NT2/D1 (cell line): ENCODE measurements at regions not wholly inside any gene's neighbourhood (a gene's known extent, or its start where the extent isn't known, plus 50 kb on each side); places are given as distances from the start of the nearest gene placed in this dataset.

Experiments used
- DNase-seq: peaks from one replicate; pipeline ENCODE4 v3.0.0-alpha.2; 2011; ENCODE audit warnings: low read depth, low spot score
- H3K27me3 ChIP-seq: 2 replicates; pipeline ENCODE4 v1.6.0; 2011; ENCODE audit warnings: mild to moderate bottlenecking; ENCODE audit not compliant: insufficient read length, insufficient read depth
- H3K36me3 ChIP-seq: 2 replicates; pipeline ENCODE4 v1.6.1; 2011; ENCODE audit warnings: mild to moderate bottlenecking, low read length, mixed read lengths; ENCODE audit not compliant: insufficient read depth, insufficient read length
- H3K4me1 ChIP-seq: 2 replicates; pipeline ENCODE4 v1.5.1; 2011; ENCODE audit not compliant: insufficient read depth, insufficient read length
- H3K4me3 ChIP-seq: 2 replicates; pipeline ENCODE4 v1.5.1; 2011; ENCODE audit warnings: low read depth; ENCODE audit not compliant: insufficient read length
- H3K9ac ChIP-seq: 2 replicates; pipeline ENCODE4 v1.6.0; 2011; ENCODE audit warnings: low read depth; ENCODE audit not compliant: insufficient read length
- H3K9me3 ChIP-seq: 2 replicates; pipeline ENCODE4 v1.5.1; 2011; ENCODE audit warnings: mild to moderate bottlenecking, low read length; ENCODE audit not compliant: insufficient read depth
- SUZ12 ChIP-seq: IDR thresholded peaks from 2 replicates; pipeline ENCODE4 v1.6.1; 2011; ENCODE audit not compliant: insufficient read length, insufficient read depth; ENCODE audit errors: extremely low read depth
- YY1 ChIP-seq: IDR thresholded peaks from 2 replicates; pipeline ENCODE4 v1.6.1; 2011; ENCODE audit not compliant: insufficient read length, insufficient read depth
- ZNF274 ChIP-seq: IDR thresholded peaks from 2 replicates; pipeline ENCODE4 v1.6.1; 2011; ENCODE audit warnings: mild to moderate bottlenecking, low read depth, low read length

DNA sequence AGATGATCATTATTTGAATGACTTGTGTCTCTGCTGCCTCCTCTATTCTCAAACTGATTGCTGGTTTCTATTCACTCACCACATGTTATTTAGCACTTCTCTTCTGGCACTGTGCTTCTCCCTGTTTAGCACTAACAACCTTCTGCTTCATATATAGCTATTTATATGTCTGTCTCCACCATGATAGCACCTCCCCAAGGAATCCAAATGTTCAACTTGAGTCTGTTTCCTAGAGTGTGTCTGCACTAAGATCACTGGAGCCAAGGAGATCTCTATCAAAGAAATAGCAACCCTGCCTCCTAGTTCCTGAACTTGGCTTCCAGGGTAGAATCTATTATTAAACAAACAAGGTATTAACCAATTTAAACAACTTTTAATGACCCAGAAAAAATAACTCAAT, 104.5 kb downstream of the CYP26A1 start:
- no peaks in the 10 kb centered on the region for H3K27me3 ChIP-seq
- no peaks in the 10 kb centered on the region for H3K36me3 ChIP-seq
- no peak for DNase-seq
- H3K9me3 ChIP-seq = no peaks in the 10 kb centered on the region
- no peaks in the 10 kb centered on the region for H3K4me1 ChIP-seq
- H3K4me3 ChIP-seq = no peak overlapping the region
- no peak overlapping the region for H3K9ac ChIP-seq
- TF ChIP-seq SUZ12 = no peak
- no peak for TF ChIP-seq YY1
- no peak for TF ChIP-seq ZNF274

DNA sequence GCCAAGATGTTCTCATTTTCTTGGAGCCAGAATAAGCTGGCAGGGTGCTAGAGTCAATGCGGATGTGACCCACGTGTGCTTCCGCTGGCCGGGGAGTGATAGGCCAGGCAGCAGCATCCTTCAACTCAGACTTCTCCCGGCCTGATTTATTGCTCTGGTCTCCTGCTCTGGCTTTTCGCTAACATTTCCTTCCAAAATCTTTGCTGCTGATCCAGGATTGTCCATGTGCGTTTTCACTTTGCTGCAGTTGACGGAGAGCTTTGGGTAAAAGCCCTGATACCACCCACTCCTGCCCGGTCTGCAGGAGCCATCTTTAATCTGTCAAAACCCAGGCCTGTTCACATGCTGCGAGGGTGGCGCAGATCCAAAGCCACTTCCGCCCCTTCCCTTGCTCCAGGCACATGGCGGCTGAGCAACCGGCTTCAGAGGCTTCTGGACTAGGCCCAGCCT, 106.8 kb downstream of the CYP26A1 start:
- H3K4me3 ChIP-seq = no peak overlapping the region
- H3K27me3 ChIP-seq = no peaks in the 10 kb centered on the region
- H3K36me3 ChIP-seq = no peaks in the 10 kb centered on the region
- H3K9me3 ChIP-seq = no peaks in the 10 kb centered on the region
- no peaks in the 10 kb centered on the region for H3K4me1 ChIP-seq
- no peak for DNase-seq
- TF ChIP-seq ZNF274 (no peak), YY1 (no peak), SUZ12 (no peak)
- H3K9ac ChIP-seq = no peak overlapping the region

DNA sequence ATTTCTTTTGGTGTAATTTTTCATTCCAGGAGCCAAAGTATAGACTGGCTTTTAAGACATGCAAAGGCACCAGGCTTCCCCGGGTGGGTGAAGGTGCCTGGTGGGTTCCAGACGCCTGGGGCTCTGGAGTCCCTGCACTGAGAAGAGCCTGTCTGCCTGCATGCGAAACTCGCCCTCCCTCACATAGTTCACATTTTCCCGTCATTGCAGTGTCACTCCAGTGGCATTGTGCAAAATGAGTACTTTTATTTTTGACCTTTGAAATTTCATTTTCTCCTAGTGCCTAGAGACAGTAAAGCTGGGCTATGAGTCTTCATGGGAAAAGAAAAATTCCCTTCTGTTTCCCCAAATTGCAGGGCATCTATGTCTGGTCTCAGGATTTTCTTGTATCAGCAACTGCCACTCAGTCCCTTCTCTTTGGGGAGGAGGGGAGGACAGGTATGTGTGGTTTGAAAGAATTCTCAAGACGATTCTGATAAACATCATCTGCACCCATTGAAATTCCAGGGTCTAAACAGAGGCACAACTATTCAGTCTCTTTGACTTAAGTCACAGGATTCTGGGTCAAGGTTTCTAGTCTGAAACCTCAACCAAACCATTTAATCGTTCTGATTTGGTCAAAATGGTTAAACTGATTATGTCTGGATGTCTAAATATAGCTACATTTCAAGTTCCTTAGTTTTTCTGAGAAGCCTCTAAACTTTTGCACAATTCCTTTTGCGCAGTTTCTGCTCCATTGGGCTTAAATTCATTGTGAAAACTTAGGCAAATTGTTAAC, 107.8 kb downstream of the CYP26A1 start:
- H3K36me3 ChIP-seq = no peaks in the 10 kb centered on the region
- H3K4me1 ChIP-seq = no peaks in the 10 kb centered on the region
- DNase-seq = no peak
- no peak overlapping the region for H3K4me3 ChIP-seq
- TF ChIP-seq SUZ12 (no peak), YY1 (no peak), ZNF274 (no peak)
- H3K9ac ChIP-seq = no peak overlapping the region
- no peaks in the 10 kb centered on the region for H3K9me3 ChIP-seq
- no peaks in the 10 kb centered on the region for H3K27me3 ChIP-seq

DNA sequence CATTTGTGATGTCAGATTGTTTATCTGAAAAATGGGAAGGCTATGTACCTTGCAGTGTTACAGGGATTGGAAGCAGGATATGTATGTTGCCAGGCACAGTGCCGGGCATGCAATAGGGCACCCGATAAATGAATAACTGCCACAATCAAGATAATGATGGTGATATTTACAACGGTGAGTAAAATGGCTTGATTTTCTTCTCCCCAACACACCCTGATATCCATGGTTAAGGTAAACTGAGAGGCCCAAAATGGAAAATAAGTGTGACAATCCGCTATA, 108.3 kb downstream of the CYP26A1 start:
- Histone ChIP-seq H3K9ac (no peak overlapping the region), H3K9me3 (no peaks in the 10 kb centered on the region), H3K4me1 (no peaks in the 10 kb centered on the region), H3K27me3 (no peaks in the 10 kb centered on the region), H3K4me3 (no peak overlapping the region), H3K36me3 (no peaks in the 10 kb centered on the region)
- TF ChIP-seq ZNF274 (no peak), SUZ12 (no peak), YY1 (no peak)
- no peak for DNase-seq

DNA sequence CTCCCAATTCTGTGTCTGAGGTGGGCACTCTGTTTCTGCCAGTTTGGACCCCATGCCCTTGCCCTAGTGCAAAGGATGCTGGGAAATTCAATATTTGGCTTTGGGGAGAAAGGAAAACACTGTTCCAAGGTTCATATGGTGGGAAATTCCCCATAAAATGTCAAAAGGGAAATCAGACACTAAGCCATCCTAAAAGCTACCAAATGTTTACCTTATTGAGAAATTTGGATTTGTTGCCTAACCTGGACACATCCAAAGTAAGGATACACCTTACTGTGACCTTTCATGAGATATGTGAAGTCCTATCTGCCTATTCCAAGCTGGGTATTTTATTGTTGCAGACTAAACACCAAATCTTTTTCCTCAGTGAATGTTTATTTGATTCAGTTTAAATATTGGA, 109.1 kb downstream of the CYP26A1 start:
- no peak for DNase-seq
- H3K4me1 ChIP-seq = no peaks in the 10 kb centered on the region
- TF ChIP-seq ZNF274 (no peak), YY1 (no peak), SUZ12 (no peak)

DNA sequence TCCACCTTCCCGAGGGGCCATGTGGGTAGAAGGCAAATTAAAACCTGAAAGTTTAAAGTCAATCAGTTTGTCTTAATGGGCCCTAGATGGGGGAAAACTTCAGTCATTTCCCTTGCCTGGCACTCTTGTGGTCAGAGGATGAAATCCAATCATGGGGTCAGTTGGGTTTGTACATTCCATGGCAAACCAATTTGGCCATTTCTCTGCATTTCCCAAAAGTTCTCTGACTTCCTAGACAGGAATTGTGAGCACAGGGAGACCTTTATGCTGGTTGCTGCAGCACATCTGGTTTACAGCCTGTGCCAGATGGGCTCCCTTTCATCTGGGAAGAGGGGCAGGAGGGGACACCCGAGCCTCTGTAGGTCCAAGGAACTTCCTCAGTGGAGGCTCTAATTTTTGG, 113.0 kb downstream of the CYP26A1 start:
- Histone ChIP-seq H3K9ac (no peak overlapping the region), H3K9me3 (no peaks in the 10 kb centered on the region), H3K4me1 (no peaks in the 10 kb centered on the region), H3K27me3 (no peaks in the 10 kb centered on the region), H3K36me3 (no peaks in the 10 kb centered on the region), H3K4me3 (no peak overlapping the region)
- no peak for TF ChIP-seq YY1
- TF ChIP-seq SUZ12 = no peak
- TF ChIP-seq ZNF274 = no peak
- DNase-seq = no peak

More for the DNA sequence above, 109.1 kb downstream of the CYP26A1 start:
- Histone ChIP-seq H3K36me3 (no peaks in the 10 kb centered on the region), H3K9me3 (no peaks in the 10 kb centered on the region), H3K9ac (no peak overlapping the region), H3K27me3 (no peaks in the 10 kb centered on the region), H3K4me3 (no peak overlapping the region)

DNA sequence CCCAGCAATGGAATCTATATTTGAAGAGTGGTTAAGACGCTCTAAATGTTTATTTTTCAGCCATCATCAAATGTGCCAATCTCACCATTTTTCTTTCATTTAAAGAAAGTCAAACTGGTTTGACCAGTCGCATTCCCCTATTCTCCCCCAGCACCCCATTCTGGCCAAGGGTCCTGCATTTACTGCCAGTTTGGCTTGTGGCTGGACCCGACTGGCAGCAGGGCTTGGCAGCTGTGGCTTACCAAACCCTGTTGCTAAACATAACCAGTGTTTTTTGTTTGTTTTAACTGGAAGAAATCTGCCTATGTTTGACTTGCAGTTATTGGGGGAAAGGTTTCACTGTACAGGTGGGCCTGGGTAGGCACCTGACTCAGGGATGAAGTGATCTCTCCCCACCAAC, 116.3 kb downstream of the CYP26A1 start:
- Histone ChIP-seq H3K9ac (no peak overlapping the region), H3K4me3 (no peak overlapping the region), H3K36me3 (no peaks in the 10 kb centered on the region), H3K9me3 (no peaks in the 10 kb centered on the region), H3K27me3 (no peaks in the 10 kb centered on the region), H3K4me1 (no peaks in the 10 kb centered on the region)
- TF ChIP-seq YY1 (no peak), SUZ12 (no peak), ZNF274 (no peak)
- DNase-seq = no peak

DNA sequence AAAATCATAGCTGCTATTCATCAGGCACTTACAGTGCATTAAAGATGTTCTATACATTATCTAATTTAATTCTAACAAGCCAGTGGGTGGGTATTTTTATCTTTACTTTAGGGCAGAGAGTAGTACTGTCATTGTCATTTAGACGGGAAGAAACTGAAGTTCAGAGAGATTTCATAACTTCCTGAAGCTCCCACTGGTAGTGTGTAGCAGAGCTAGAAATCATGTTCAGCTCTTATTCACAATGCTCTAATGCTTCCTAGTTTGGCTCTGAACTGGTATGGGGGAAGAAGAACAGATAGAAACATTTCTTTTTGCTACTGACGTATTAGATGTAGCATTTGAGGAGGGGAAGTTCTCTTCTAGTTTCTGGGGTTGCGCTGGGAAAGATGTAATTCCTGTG, 116.7 kb downstream of the CYP26A1 start:
- TF ChIP-seq SUZ12 (no peak), YY1 (no peak), ZNF274 (no peak)
- no peak overlapping the region for H3K4me3 ChIP-seq
- no peaks in the 10 kb centered on the region for H3K4me1 ChIP-seq
- no peaks in the 10 kb centered on the region for H3K9me3 ChIP-seq
- no peaks in the 10 kb centered on the region for H3K36me3 ChIP-seq
- H3K9ac ChIP-seq = no peak overlapping the region
- DNase-seq = no peak
- no peaks in the 10 kb centered on the region for H3K27me3 ChIP-seq
